ENCODE measurements at regions not wholly inside any gene's neighbourhood (a gene's known extent, or its start where the extent isn't known, plus 50 kb on each side); places are given as distances from the start of the nearest gene placed in this dataset.

GRCh38 chr6:166058064-166058739 is 109.4 kb downstream of the TBXT start:
- Mint-ChIP-seq H3K36me3 (ENCODE audit: low read depth, unreplicated experiment) (no peaks in the 10 kb centered on the region), H3K4me3 (ENCODE audit: unreplicated experiment) (no peak overlapping the region), H3K4me1 (ENCODE audit: low read depth, unreplicated experiment) (peaks cover 14% of the 10 kb centered on the region), H3K9me3 (ENCODE audit: unreplicated experiment) (peaks cover 10% of the 10 kb centered on the region), H3K27ac (ENCODE audit: unreplicated experiment) (no peak overlapping the region), H3K27me3 (ENCODE audit: low read depth, unreplicated experiment) (peaks cover 5% of the 10 kb centered on the region)
- DNase-seq (ENCODE audit: low read depth) (peak; percentile 71), FAIRE-seq (no peak)
- TF ChIP-seq CTCF (IDR thresholded peaks at IDR 0.05; ENCODE audit: insufficient read depth, low read depth, low read length) (no peak), EZH2 (IDR thresholded peaks at IDR 0.05; ENCODE audit: insufficient read depth, low read length) (no peak)
- Histone ChIP-seq H4K20me1 (ENCODE audit: insufficient read depth, low read length) (no peaks in the 10 kb centered on the region), H3K36me3 (ENCODE audit: insufficient read depth, low read length) (no peaks in the 10 kb centered on the region), H2AFZ (ENCODE audit: low read depth, low read length) (no peak overlapping the region), H3K9ac (ENCODE audit: low read length) (no peak overlapping the region), H3K4me3 (ENCODE audit: insufficient read depth, low read depth, low read length) (no peak overlapping the region), H3K79me2 (ENCODE audit: insufficient read depth, low read length) (no peaks in the 10 kb centered on the region), H3K27ac (ENCODE audit: low read depth, low read length) (no peak overlapping the region), H3K4me1 (ENCODE audit: insufficient read depth, low read length) (peaks cover 6% of the 10 kb centered on the region), H3K4me2 (ENCODE audit: low read length) (peak overlapping the region; percentile 65), H3K27me3 (ENCODE audit: insufficient read depth, low read length) (no peaks in the 10 kb centered on the region), H3K9me3 (ENCODE audit: insufficient read depth, low read depth, low read length) (peaks cover 6% of the 10 kb centered on the region)

- no peak overlapping the region for H3K27ac ChIP-seq (ENCODE audit: low read depth, low read length)
- peak overlapping the region; percentile 65 for H3K4me2 ChIP-seq (ENCODE audit: low read length)
- no peaks in the 10 kb centered on the region for H3K27me3 ChIP-seq (ENCODE audit: insufficient read depth, low read length)
- TF ChIP-seq EZH2 (IDR thresholded peaks at IDR 0.05; ENCODE audit: insufficient read depth, low read length) (no peak), CTCF (IDR thresholded peaks at IDR 0.05; ENCODE audit: insufficient read depth, low read depth, low read length) (no peak)
- H3K4me3 Mint-ChIP-seq (ENCODE audit: unreplicated experiment) = no peak overlapping the region
- H2AFZ ChIP-seq (ENCODE audit: low read depth, low read length) = no peak overlapping the region
- H3K9ac ChIP-seq (ENCODE audit: low read length) = no peak overlapping the region
- no peak for DNase-seq (ENCODE audit: low read depth)
- peaks cover 14% of the 10 kb centered on the region for H3K4me1 Mint-ChIP-seq (ENCODE audit: low read depth, unreplicated experiment)
- no peaks in the 10 kb centered on the region for H3K36me3 ChIP-seq (ENCODE audit: insufficient read depth, low read length)
- H4K20me1 ChIP-seq (ENCODE audit: insufficient read depth, low read length) = no peaks in the 10 kb centered on the region
- H3K27me3 Mint-ChIP-seq (ENCODE audit: low read depth, unreplicated experiment) = peaks cover 4% of the 10 kb centered on the region
- H3K79me2 ChIP-seq (ENCODE audit: insufficient read depth, low read length) = no peaks in the 10 kb centered on the region
- H3K36me3 Mint-ChIP-seq (ENCODE audit: low read depth, unreplicated experiment) = no peaks in the 10 kb centered on the region
- H3K4me3 ChIP-seq (ENCODE audit: insufficient read depth, low read depth, low read length) = no peak overlapping the region
- FAIRE-seq = no peak
- H3K9me3 ChIP-seq (ENCODE audit: insufficient read depth, low read depth, low read length) = peaks cover 6% of the 10 kb centered on the region
- peaks cover 12% of the 10 kb centered on the region for H3K9me3 Mint-ChIP-seq (ENCODE audit: unreplicated experiment)
- no peak overlapping the region for H3K27ac Mint-ChIP-seq (ENCODE audit: unreplicated experiment)
- H3K4me1 ChIP-seq (ENCODE audit: insufficient read depth, low read length) = peaks cover 6% of the 10 kb centered on the region
Observed at GRCh38 chr6:166057431-166057830, 110.2 kb downstream of the TBXT start.

GRCh38 chr6:166056637-166057036 is 111.0 kb downstream of the TBXT start:
- peaks cover 6% of the 10 kb centered on the region for H3K9me3 ChIP-seq (ENCODE audit: insufficient read depth, low read depth, low read length)
- H3K36me3 ChIP-seq (ENCODE audit: insufficient read depth, low read length) = no peaks in the 10 kb centered on the region
- TF ChIP-seq EZH2 (IDR thresholded peaks at IDR 0.05; ENCODE audit: insufficient read depth, low read length) (no peak), CTCF (IDR thresholded peaks at IDR 0.05; ENCODE audit: insufficient read depth, low read depth, low read length) (no peak)
- no peak overlapping the region for H3K4me3 ChIP-seq (ENCODE audit: insufficient read depth, low read depth, low read length)
- no peak overlapping the region for H3K27ac ChIP-seq (ENCODE audit: low read depth, low read length)
- no peak overlapping the region for H3K4me2 ChIP-seq (ENCODE audit: low read length)
- no peak overlapping the region for H3K4me3 Mint-ChIP-seq (ENCODE audit: unreplicated experiment)
- no peaks in the 10 kb centered on the region for H3K27me3 ChIP-seq (ENCODE audit: insufficient read depth, low read length)
- H3K36me3 Mint-ChIP-seq (ENCODE audit: low read depth, unreplicated experiment) = no peaks in the 10 kb centered on the region
- peaks cover 6% of the 10 kb centered on the region for H3K4me1 ChIP-seq (ENCODE audit: insufficient read depth, low read length)
- peak overlapping the region; percentile 0 for H3K27ac Mint-ChIP-seq (ENCODE audit: unreplicated experiment)
- H3K4me1 Mint-ChIP-seq (ENCODE audit: low read depth, unreplicated experiment) = peaks cover 14% of the 10 kb centered on the region
- peaks cover 12% of the 10 kb centered on the region for H3K9me3 Mint-ChIP-seq (ENCODE audit: unreplicated experiment)
- peaks cover 2% of the 10 kb centered on the region for H3K27me3 Mint-ChIP-seq (ENCODE audit: low read depth, unreplicated experiment)
- no peaks in the 10 kb centered on the region for H4K20me1 ChIP-seq (ENCODE audit: insufficient read depth, low read length)
- DNase-seq (ENCODE audit: low read depth) = peak; percentile 84
- no peak overlapping the region for H2AFZ ChIP-seq (ENCODE audit: low read depth, low read length)
- H3K79me2 ChIP-seq (ENCODE audit: insufficient read depth, low read length) = no peaks in the 10 kb centered on the region
- no peak for FAIRE-seq
- H3K9ac ChIP-seq (ENCODE audit: low read length) = no peak overlapping the region
